HG03280 (cell line): ENCODE measurements at regions not wholly inside any gene's neighbourhood (a gene's known extent, or its start where the extent isn't known, plus 50 kb on each side); places are given as distances from the start of the nearest gene placed in this dataset.
"Not testable (repeated sequence)": the region's sequence is repeated elsewhere in the genome, so short reads cannot be mapped to it uniquely, and the experiment has no call there.

Experiments used
- ATAC-seq: cut with Tn5 transposase; IDR thresholded peaks from one replicate; pipeline ENCODE4 v1.9.1; 2021; ENCODE audit warnings: mild to moderate bottlenecking, moderate library complexity; ENCODE audit not compliant: unreplicated experiment

- ATAC-seq: no peak
Measured at GRCh38 chr1:168825820-168826219, 96.8 kb upstream of the DPT start.

GRCh38 chr1:168826269-168826668 lies 97.3 kb upstream of the DPT start:
- ATAC-seq: no peak

GRCh38 chr1:168827557-168827956 lies 98.6 kb upstream of the DPT start:
- no peak for ATAC-seq

GRCh38 chr1:168829876-168830275 lies 100.9 kb upstream of the DPT start:
- no peak for ATAC-seq

GRCh38 chr1:168830562-168830961 lies 101.6 kb upstream of the DPT start:
- ATAC-seq: no peak

GRCh38 chr1:168832661-168833060 lies 103.7 kb upstream of the DPT start:
- no peak for ATAC-seq

- no peak for ATAC-seq
Measured at GRCh38 chr1:168833362-168833761, 104.4 kb upstream of the DPT start.

GRCh38 chr1:168833801-168834224 lies 104.8 kb upstream of the DPT start:
- ATAC-seq: no peak

- ATAC-seq: no peak
Measured at GRCh38 chr1:168834225-168834872, 105.3 kb upstream of the DPT start.

- no peak for ATAC-seq
Measured at GRCh38 chr1:168835176-168835575, 106.2 kb upstream of the DPT start.

- ATAC-seq: no peak
Measured at GRCh38 chr1:168835791-168836190, 106.8 kb upstream of the DPT start.

GRCh38 chr1:168836469-168836868 lies 107.5 kb upstream of the DPT start:
- ATAC-seq: no peak

GRCh38 chr1:168837230-168837629 lies 108.2 kb upstream of the DPT start:
- ATAC-seq: not testable (repeated sequence)

GRCh38 chr1:168842306-168842705 lies 113.3 kb upstream of the DPT start:
- ATAC-seq: no peak

GRCh38 chr1:168842916-168843315 lies 113.9 kb upstream of the DPT start:
- no peak for ATAC-seq

- ATAC-seq: no peak
Measured at GRCh38 chr1:168843401-168843800, 114.4 kb upstream of the DPT start.

GRCh38 chr1:168843950-168844349 lies 114.9 kb upstream of the DPT start:
- no peak for ATAC-seq

GRCh38 chr1:168845140-168845539 lies 116.1 kb upstream of the DPT start:
- no peak for ATAC-seq

- no peak for ATAC-seq
Measured at GRCh38 chr1:168848051-168848450, 119.0 kb upstream of the DPT start.

- no peak for ATAC-seq
Measured at GRCh38 chr1:168861421-168862004, 132.5 kb upstream of the DPT start.

GRCh38 chr1:168863772-168864171 lies 134.8 kb upstream of the DPT start:
- no peak for ATAC-seq

- no peak for ATAC-seq
Measured at GRCh38 chr1:168864266-168864665, 135.3 kb upstream of the DPT start.
